Panc1 (cell line): ENCODE measurements at regions not wholly inside any gene's neighbourhood (a gene's known extent, or its start where the extent isn't known, plus 50 kb on each side); places are given as distances from the start of the nearest gene placed in this dataset.

Experiments used
- CTCF ChIP-seq: fragments of 450-650 bp; IDR thresholded peaks from 2 replicates; pipeline ENCODE4 v1.5.1; 2017; ENCODE audit warnings: mild to moderate bottlenecking
- POLR2AphosphoS5 ChIP-seq: IDR thresholded peaks from 2 replicates; pipeline ENCODE4 v1.6.1; 2012; ENCODE audit warnings: mild to moderate bottlenecking, low read depth, low read length, moderate library complexity
- REST ChIP-seq, 2 experiments: IDR thresholded peaks; 2 replicates each; pipeline ENCODE4 v1.6.1; 2011 to 2012; ENCODE audit warnings: low read depth in 2 of 2, control low read depth in 1 of 2, low read length in 1 of 2, mild to moderate bottlenecking in 1 of 2, moderate library complexity in 1 of 2; ENCODE audit not compliant: insufficient read depth in 1 of 2
- SIN3A ChIP-seq: IDR thresholded peaks from 2 replicates; pipeline ENCODE4 v1.6.1; 2012; ENCODE audit warnings: low read depth, mild to moderate bottlenecking, low read length, moderate library complexity, borderline replicate concordance; ENCODE audit not compliant: insufficient read depth
- TCF7L2 ChIP-seq: IDR thresholded peaks from 2 replicates; pipeline ENCODE4 v1.6.1; 2011; ENCODE audit warnings: mild to moderate bottlenecking, low read depth, low read length, inconsistent platforms

- TF ChIP-seq CTCF = no peak
- TF ChIP-seq REST (IDR thresholded peaks at IDR 0.05; ENCODE audit: insufficient read depth in 1 of 2, low read depth in 2 of 2, low read length in 1 of 2) = no peak
- TF ChIP-seq POLR2AphosphoS5 = no peak
- no peak for TF ChIP-seq SIN3A
- no peak for TF ChIP-seq TCF7L2
Measured at GRCh38 chr4:163693211-163693610, 198.7 kb downstream of the TMA16 start.
